ENCODE measurements at regions not wholly inside any gene's neighbourhood (a gene's known extent, or its start where the extent isn't known, plus 50 kb on each side); places are given as distances from the start of the nearest gene placed in this dataset.

DNA sequence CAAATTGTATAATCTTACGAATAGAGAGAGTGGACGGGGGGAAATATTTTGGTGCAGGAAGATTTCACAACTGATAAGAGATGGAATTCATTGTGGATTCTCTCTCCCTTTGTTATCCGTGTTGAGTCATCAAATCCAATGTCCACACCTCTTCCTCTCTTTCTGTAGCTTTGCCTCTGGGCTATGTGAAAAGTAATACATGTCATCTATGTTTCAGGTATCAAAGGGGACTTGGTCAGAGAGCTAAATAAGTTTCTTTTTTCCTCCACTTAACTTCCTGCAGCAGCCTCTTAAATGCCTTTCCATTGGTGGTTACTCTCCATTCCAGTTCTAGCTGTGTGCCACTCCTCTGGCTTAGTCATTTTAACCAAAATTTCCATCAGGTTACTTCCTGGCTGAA, 169.3 kb upstream of the NXPH2 start:
- TF ChIP-seq SIN3A (IDR thresholded peaks at IDR 0.05; ENCODE audit: borderline replicate concordance, low read depth, low read length) (no peak), TAF1 (IDR thresholded peaks at IDR 0.05; ENCODE audit: borderline replicate concordance, low read depth, low read length) (no peak), RXRA (IDR thresholded peaks at IDR 0.05; ENCODE audit: borderline replicate concordance, low read depth) (no peak), NFIC (IDR thresholded peaks at IDR 0.05; ENCODE audit: borderline replicate concordance) (no peak), EP300 (IDR thresholded peaks at IDR 0.05; ENCODE audit: borderline replicate concordance in 1 of 2, low read depth in 1 of 2, low read length in 1 of 2) (no peak)
- TF ChIP-seq, protein P1, sequence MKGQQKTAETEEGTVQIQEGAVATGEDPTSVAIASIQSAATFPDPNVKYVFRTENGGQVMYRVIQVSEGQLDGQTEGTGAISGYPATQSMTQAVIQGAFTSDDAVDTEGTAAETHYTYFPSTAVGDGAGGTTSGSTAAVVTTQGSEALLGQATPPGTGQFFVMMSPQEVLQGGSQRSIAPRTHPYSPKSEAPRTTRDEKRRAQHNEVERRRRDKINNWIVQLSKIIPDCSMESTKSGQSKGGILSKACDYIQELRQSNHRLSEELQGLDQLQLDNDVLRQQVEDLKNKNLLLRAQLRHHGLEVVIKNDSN (IDR thresholded peaks at IDR 0.05; ENCODE audit: borderline replicate concordance, low read depth) = no peak
- TF ChIP-seq, protein P2, sequence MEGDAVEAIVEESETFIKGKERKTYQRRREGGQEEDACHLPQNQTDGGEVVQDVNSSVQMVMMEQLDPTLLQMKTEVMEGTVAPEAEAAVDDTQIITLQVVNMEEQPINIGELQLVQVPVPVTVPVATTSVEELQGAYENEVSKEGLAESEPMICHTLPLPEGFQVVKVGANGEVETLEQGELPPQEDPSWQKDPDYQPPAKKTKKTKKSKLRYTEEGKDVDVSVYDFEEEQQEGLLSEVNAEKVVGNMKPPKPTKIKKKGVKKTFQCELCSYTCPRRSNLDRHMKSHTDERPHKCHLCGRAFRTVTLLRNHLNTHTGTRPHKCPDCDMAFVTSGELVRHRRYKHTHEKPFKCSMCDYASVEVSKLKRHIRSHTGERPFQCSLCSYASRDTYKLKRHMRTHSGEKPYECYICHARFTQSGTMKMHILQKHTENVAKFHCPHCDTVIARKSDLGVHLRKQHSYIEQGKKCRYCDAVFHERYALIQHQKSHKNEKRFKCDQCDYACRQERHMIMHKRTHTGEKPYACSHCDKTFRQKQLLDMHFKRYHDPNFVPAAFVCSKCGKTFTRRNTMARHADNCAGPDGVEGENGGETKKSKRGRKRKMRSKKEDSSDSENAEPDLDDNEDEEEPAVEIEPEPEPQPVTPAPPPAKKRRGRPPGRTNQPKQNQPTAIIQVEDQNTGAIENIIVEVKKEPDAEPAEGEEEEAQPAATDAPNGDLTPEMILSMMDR (IDR thresholded peaks at IDR 0.05) = no peak
- TF ChIP-seq, protein P3, sequence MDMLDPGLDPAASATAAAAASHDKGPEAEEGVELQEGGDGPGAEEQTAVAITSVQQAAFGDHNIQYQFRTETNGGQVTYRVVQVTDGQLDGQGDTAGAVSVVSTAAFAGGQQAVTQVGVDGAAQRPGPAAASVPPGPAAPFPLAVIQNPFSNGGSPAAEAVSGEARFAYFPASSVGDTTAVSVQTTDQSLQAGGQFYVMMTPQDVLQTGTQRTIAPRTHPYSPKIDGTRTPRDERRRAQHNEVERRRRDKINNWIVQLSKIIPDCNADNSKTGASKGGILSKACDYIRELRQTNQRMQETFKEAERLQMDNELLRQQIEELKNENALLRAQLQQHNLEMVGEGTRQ (IDR thresholded peaks at IDR 0.05; ENCODE audit: borderline replicate concordance, low read depth, low read length) = no peak

All from SK-N-SH (cell line).